CD8-positive, alpha-beta memory T cell (primary cell): ENCODE measurements at regions not wholly inside any gene's neighbourhood (a gene's known extent, or its start where the extent isn't known, plus 50 kb on each side); places are given as distances from the start of the nearest gene placed in this dataset.

ENCODE experiments used
- CTCF ChIA-PET: fragments of 350-600 bp; sonication (Branson Sonifier 250); formaldehyde crosslinking; loops from one replicate; lab custom pipeline; 2021; ENCODE audit warnings: antibody characterized with exemption; lab: Charles Lee
- POLR2A ChIA-PET: fragments of 350-600 bp; sonication (Branson Sonifier 250); formaldehyde crosslinking; loops from one replicate; lab custom pipeline; 2021; ENCODE audit warnings: antibody characterized with exemption; lab: Charles Lee
- DNase-seq, 5 donors: peaks; one replicate each; pipeline versions ENCODE4 v3.0.0 to v3.0.0-alpha.2; 2020 to 2022; ENCODE audit warnings: mixed read lengths in 1 of 5
- H3K27ac ChIP-seq: one replicate; pipeline ENCODE4 v1.7.0; 2013; ENCODE audit warnings: low read depth, mild to moderate bottlenecking, low read length, moderate library complexity
- H3K27me3 ChIP-seq: 2 replicates; pipeline ENCODE4 v1.7.0; 2013; ENCODE audit warnings: low read length, mild to moderate bottlenecking; ENCODE audit not compliant: insufficient read depth, poor library complexity, severe bottlenecking
- H3K36me3 ChIP-seq: 2 replicates; pipeline ENCODE4 v1.7.0; 2013; ENCODE audit warnings: mild to moderate bottlenecking, low read length, moderate library complexity; ENCODE audit not compliant: insufficient read depth
- H3K4me1 ChIP-seq: 2 replicates; pipeline ENCODE4 v1.7.0; 2013; ENCODE audit warnings: mild to moderate bottlenecking, low read length, moderate library complexity; ENCODE audit not compliant: insufficient read depth
- H3K4me3 ChIP-seq: 2 replicates; pipeline ENCODE4 v1.7.0; 2013; ENCODE audit warnings: mild to moderate bottlenecking, low read length
- H3K9me3 ChIP-seq: 2 replicates; pipeline ENCODE4 v1.7.0; 2013; ENCODE audit warnings: mild to moderate bottlenecking, low read length
- H3K27ac Mint-ChIP-seq, 8 donors: one replicate each; pipeline ENCODE4 v1.8.0; 2020 to 2021; ENCODE audit warnings: mixed read lengths in 8 of 8, mild to moderate bottlenecking in 6 of 8, inconsistent platforms in 3 of 8, moderate library complexity in 3 of 8
- H3K27me3 Mint-ChIP-seq, 2 donors: one replicate each; pipeline ENCODE4 v1.8.0; 2020 to 2021; ENCODE audit warnings: mixed read lengths in 2 of 2, mild to moderate bottlenecking in 1 of 2, moderate library complexity in 1 of 2
- H3K36me3 Mint-ChIP-seq, 3 donors: one replicate each; pipeline ENCODE4 v1.8.0; 2020 to 2021; ENCODE audit warnings: mixed read lengths in 3 of 3, inconsistent platforms in 1 of 3, mild to moderate bottlenecking in 1 of 3
- H3K4me1 Mint-ChIP-seq, 3 donors: one replicate each; pipeline ENCODE4 v1.8.0; 2020 to 2021; ENCODE audit warnings: mixed read lengths in 3 of 3, inconsistent platforms in 1 of 3, mild to moderate bottlenecking in 1 of 3
- H3K4me3 Mint-ChIP-seq, 7 donors: one replicate each; pipeline ENCODE4 v1.8.0; 2020 to 2021; ENCODE audit warnings: mixed read lengths in 7 of 7, mild to moderate bottlenecking in 6 of 7, moderate library complexity in 4 of 7, inconsistent platforms in 2 of 7
- H3K9me3 Mint-ChIP-seq, 5 donors: one replicate each; pipeline ENCODE4 v1.8.0; 2020 to 2022; ENCODE audit warnings: mixed read lengths in 5 of 5, mild to moderate bottlenecking in 3 of 5, moderate library complexity in 2 of 5, inconsistent platforms in 1 of 5

DNA sequence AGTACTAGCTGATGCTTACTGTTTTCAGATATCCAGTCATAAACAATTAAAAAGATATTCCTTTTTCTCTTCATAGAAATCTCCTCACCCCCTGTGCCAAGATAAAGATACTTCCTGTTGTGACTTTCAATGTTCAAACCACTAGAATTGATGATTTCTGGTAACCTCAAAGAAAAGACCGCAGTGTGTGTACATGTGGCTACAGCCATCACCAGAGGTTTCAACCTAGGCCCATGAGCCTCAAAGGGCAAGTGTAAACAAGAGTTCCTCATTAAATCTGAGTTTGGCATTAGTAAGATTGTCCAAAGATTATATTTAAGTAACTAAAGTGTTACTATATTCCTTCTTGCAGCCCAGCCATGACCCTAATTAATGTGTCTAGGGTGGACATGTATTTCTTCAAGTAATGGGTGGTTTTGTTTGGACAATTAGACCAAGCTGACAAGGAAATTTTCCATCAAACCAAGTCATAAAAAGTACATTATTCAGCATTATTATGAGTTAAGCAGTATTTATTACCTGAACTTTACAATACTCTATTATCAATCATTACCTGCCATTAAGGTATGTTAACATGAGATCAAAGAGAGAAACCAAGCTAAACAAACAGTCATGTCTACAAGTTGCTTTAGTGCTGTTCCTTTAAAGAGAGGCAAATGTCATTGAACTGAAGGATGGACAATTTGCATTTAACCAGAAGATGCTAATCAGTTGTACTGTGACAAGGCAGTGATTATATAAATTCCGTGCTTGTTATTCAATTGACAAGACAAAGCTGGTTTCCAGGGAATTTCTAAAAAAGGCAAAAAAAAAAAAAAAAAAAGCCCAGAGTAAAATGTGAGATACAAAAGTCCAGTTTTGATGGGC lies 382.7 kb downstream of the LNPK start:
- no peaks in the 10 kb centered on the region for H3K27me3 ChIP-seq
- H3K36me3 ChIP-seq, result no peaks in the 10 kb centered on the region
- no peaks in the 10 kb centered on the region for H3K4me1 ChIP-seq
- H3K9me3 ChIP-seq, result no peaks in the 10 kb centered on the region
- H3K4me3 Mint-ChIP-seq, result no peak overlapping the region
- H3K27me3 Mint-ChIP-seq, result peaks cover 3 to 15% of the 10 kb centered on the region in 2 donors
- no peak overlapping the region for H3K27ac ChIP-seq
- no peak overlapping the region for H3K4me3 ChIP-seq
- no peak overlapping the region for H3K27ac Mint-ChIP-seq
- DNase-seq, result no peak
- no peaks in the 10 kb centered on the region for H3K4me1 Mint-ChIP-seq
- peaks cover 0 to 6% (median 3%) of the 10 kb centered on the region in 5 donors for H3K9me3 Mint-ChIP-seq
- ChIA-PET POLR2A (no interaction called here), CTCF (no interaction called here)
- H3K36me3 Mint-ChIP-seq, result no peaks in the 10 kb centered on the region

DNA sequence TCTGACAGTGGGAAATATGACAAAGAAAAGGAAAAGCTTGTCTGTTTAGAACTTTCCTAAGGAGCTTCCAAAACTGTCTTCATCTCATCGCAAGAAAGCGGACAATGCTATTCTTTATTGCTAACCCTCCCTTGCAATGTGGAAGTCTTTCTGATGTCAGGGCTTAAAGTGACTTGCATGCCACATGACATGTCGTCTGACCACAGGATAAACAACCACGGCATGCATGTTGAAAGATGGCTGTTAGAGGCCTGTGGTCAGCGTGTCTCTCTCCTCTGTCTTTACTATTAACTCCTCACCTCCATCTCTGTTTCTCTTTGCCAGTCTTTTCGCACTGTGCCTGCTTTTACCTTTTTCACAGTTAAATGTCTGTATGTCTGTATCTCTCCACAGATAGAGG lies 389.8 kb downstream of the LNPK start:
- Mint-ChIP-seq H3K27me3 (no peaks in the 10 kb centered on the region), H3K9me3 (peaks cover 0 to 2% (median 0%) of the 10 kb centered on the region in 5 donors), H3K36me3 (no peaks in the 10 kb centered on the region), H3K4me3 (no peak overlapping the region), H3K27ac (no peak overlapping the region), H3K4me1 (no peaks in the 10 kb centered on the region)
- H3K27ac ChIP-seq, result no peak overlapping the region
- H3K27me3 ChIP-seq, result no peaks in the 10 kb centered on the region
- no peak overlapping the region for H3K4me3 ChIP-seq
- ChIA-PET CTCF (no interaction called here), POLR2A (no interaction called here)
- no peak for DNase-seq
- H3K4me1 ChIP-seq, result no peaks in the 10 kb centered on the region
- H3K36me3 ChIP-seq, result no peaks in the 10 kb centered on the region
- H3K9me3 ChIP-seq, result no peaks in the 10 kb centered on the region

DNA sequence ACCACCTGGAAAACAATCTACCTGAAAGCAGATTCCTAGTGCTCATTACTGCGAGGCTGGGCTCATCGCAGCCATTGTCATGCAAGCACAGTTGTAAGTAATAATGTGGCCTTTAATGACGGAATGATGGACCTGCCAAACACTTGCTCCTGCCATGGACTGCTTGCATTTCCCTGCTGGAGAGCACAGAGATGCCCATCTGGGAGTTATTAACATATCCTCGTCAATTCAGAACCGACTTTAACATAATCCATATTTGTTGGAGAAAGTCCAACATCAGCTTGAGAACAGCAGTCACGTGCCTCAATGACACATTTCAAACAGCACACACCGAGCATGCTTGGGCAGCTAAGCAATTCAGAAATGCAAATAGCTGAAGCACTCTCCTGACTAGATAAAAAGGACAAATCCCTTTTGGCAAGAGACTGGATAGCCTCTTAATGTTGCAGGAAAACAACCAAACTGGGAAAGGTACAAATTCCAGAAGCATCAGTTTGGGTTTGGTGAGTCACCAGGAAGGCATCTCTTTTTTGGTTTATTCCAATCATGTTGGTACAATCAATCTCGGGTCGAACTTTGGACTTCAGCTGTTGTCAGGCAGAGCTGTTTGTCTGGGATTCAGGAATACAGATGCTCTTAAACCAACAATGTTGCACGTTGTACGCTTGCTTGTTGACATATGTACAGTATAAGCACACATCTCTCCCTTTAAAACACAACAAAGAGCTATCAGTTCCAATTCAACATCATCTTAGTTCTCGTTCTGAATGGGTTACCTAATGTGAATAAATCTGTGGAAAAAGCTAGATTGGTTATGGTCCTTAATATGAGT lies 395.8 kb downstream of the LNPK start:
- Mint-ChIP-seq H3K36me3 (no peaks in the 10 kb centered on the region), H3K4me1 (no peaks in the 10 kb centered on the region), H3K9me3 (no peaks in the 10 kb centered on the region), H3K27me3 (no peaks in the 10 kb centered on the region), H3K27ac (no peak overlapping the region), H3K4me3 (no peak overlapping the region)
- Histone ChIP-seq H3K27me3 (no peaks in the 10 kb centered on the region), H3K27ac (no peak overlapping the region), H3K36me3 (no peaks in the 10 kb centered on the region), H3K9me3 (no peaks in the 10 kb centered on the region), H3K4me3 (no peak overlapping the region), H3K4me1 (no peaks in the 10 kb centered on the region)
- DNase-seq, result no peak
- ChIA-PET POLR2A (no interaction called here), CTCF (no interaction called here)

DNA sequence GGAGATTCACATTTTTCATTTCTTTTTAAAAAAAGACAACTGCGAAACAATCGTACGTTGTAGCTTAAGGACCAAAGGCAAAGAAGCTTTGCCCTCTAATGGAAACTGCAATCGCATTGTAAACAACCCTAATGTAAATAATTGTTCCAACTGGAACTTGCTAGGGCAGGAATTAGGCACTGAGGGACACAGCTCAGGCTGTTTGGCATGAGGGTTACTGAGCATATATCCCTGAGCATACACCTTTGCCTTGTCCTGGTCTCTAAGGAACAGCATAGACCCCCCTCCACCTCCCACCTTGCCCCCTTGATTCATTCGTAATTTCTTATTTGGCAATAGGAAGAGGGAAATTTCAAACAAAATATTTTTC lies 396.4 kb downstream of the LNPK start:
- Histone ChIP-seq H3K27me3 (no peaks in the 10 kb centered on the region), H3K4me1 (no peaks in the 10 kb centered on the region), H3K9me3 (no peaks in the 10 kb centered on the region), H3K36me3 (no peaks in the 10 kb centered on the region), H3K27ac (no peak overlapping the region), H3K4me3 (no peak overlapping the region)
- Mint-ChIP-seq H3K4me1 (no peaks in the 10 kb centered on the region), H3K9me3 (no peaks in the 10 kb centered on the region), H3K4me3 (no peak overlapping the region), H3K27ac (no peak overlapping the region), H3K27me3 (no peaks in the 10 kb centered on the region), H3K36me3 (no peaks in the 10 kb centered on the region)
- ChIA-PET POLR2A (no interaction called here), CTCF (no interaction called here)
- no peak for DNase-seq

DNA sequence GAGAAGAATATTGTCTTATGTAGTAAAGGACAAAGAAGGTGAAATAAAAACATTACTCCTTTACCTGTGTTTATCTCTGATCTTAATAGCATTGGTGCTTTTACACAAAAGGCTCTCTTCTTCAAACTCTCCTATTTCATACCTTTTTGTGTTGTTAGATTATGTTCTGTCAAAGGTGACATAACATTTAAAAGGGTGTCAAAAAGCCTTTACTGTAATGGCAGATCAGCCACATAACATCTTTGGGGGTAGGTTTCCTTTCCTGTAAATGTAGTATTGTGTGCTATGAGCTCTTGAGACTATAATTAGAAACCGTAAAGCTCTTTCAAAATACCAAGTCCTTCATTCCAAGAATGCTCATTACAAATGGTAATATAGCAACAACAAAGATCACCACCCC lies 400.1 kb downstream of the LNPK start:
- Histone ChIP-seq H3K4me1 (no peaks in the 10 kb centered on the region), H3K9me3 (no peaks in the 10 kb centered on the region), H3K36me3 (no peaks in the 10 kb centered on the region), H3K27ac (no peak overlapping the region), H3K4me3 (no peak overlapping the region), H3K27me3 (no peaks in the 10 kb centered on the region)
- Mint-ChIP-seq H3K36me3 (no peaks in the 10 kb centered on the region), H3K27me3 (peaks cover 2 to 8% of the 10 kb centered on the region in 2 donors), H3K9me3 (peaks cover 0 to 2% (median 0%) of the 10 kb centered on the region in 5 donors), H3K4me3 (no peak overlapping the region), H3K4me1 (no peaks in the 10 kb centered on the region), H3K27ac (no peak overlapping the region)
- CTCF ChIA-PET, result no interaction called here
- POLR2A ChIA-PET, result no interaction called here
- no peak for DNase-seq

DNA sequence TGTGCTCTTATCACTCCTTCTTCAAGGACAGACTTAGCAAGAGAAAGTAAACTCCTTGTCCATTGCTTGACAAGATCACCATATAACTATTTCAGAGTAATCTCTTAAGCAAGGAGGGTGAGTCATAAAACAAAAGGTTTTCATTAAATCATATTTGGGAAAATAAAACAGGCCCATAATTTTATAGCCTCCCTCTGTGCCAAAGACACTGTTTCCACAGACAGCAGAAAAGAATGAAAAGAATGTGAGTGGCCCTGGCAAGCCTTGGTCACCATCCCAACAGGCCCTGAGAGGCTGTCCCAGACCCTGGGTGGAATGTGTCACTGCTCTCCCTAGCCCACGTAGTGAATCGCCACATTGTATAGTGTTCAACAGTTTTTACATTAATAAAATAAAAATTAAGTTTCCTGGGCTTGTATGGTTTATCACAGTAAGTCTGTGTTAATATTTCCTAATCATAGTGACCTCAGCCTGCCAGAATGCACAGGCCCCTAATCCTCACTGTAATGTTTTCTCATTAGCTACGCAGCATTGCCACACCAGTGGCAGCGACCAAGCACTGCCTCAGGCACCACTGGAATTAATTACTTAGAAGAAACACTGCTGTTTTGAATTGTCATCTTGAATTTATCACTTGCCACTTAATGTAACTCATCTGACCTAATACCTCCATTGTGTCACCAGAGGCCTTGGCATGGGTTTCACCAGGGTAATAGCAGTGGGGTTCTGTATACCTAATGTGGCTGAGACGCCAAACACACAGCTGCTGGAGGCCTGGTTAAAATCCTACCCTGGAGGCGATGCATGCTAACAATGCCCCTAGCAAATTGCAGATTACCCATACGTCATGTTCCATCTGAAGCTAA lies 401.9 kb downstream of the LNPK start:
- CTCF ChIA-PET, result no interaction called here

DNA sequence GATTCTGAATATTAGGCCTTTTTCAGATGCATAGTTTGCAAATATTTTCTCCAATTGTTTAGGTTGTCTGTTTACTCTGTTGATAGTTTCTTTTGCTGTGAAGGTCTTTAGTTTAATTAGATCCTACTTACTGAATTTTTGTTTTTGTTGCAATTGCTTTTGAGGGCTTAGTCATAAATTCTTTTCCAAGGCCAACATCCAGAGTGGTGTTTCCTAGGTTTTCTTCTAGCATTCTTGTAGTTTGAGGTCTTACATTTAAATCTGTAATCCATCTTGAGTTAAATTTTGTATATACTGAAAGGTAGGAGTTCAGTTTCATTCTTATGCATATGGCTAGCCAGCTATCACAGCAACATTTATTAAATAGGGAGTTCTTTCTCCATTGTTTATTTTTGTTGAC lies 404.8 kb downstream of the LNPK start:
- Histone ChIP-seq H3K4me1 (no peaks in the 10 kb centered on the region), H3K36me3 (no peaks in the 10 kb centered on the region), H3K27ac (no peak overlapping the region), H3K9me3 (no peaks in the 10 kb centered on the region), H3K4me3 (no peak overlapping the region), H3K27me3 (no peaks in the 10 kb centered on the region)
- no peaks in the 10 kb centered on the region for H3K36me3 Mint-ChIP-seq
- CTCF ChIA-PET, result no interaction called here
- H3K9me3 Mint-ChIP-seq, result peaks cover 0 to 7% (median 2%) of the 10 kb centered on the region in 5 donors
- H3K4me3 Mint-ChIP-seq, result no peak overlapping the region
- no peaks in the 10 kb centered on the region for H3K4me1 Mint-ChIP-seq
- H3K27ac Mint-ChIP-seq, result no peak overlapping the region
- POLR2A ChIA-PET, result no interaction called here
- no peak for DNase-seq
- peaks cover 2 to 8% of the 10 kb centered on the region in 2 donors for H3K27me3 Mint-ChIP-seq

More for the DNA sequence above, 401.9 kb downstream of the LNPK start:
- Mint-ChIP-seq H3K36me3 (no peaks in the 10 kb centered on the region), H3K27me3 (peaks cover 2 to 8% of the 10 kb centered on the region in 2 donors), H3K27ac (no peak overlapping the region), H3K4me1 (no peaks in the 10 kb centered on the region), H3K9me3 (peaks cover 0 to 2% (median 0%) of the 10 kb centered on the region in 5 donors), H3K4me3 (no peak overlapping the region)
- no peaks in the 10 kb centered on the region for H3K9me3 ChIP-seq
- no peaks in the 10 kb centered on the region for H3K36me3 ChIP-seq
- H3K4me1 ChIP-seq, result no peaks in the 10 kb centered on the region
- no peak for DNase-seq
- POLR2A ChIA-PET, result no interaction called here
- H3K27me3 ChIP-seq, result no peaks in the 10 kb centered on the region
- no peak overlapping the region for H3K4me3 ChIP-seq
- H3K27ac ChIP-seq, result no peak overlapping the region
